ENCODE measurements at regions not wholly inside any gene's neighbourhood (a gene's known extent, or its start where the extent isn't known, plus 50 kb on each side); places are given as distances from the start of the nearest gene placed in this dataset.

GRCh38 chr20:50297498-50298376 is 107.1 kb downstream of the CEBPB start:
- FAIRE-seq (no peak), DNase-seq (ENCODE audit: insufficient read length, low spot score) (no peak)

- no peak for FAIRE-seq
- no peak for DNase-seq (ENCODE audit: insufficient read length, low spot score)
Observed at GRCh38 chr20:50298554-50299324, 108.1 kb downstream of the CEBPB start.

GRCh38 chr20:50299325-50299629 is 108.6 kb downstream of the CEBPB start:
- no peak for DNase-seq (ENCODE audit: insufficient read length, low spot score)
- no peak for FAIRE-seq

- DNase-seq (ENCODE audit: insufficient read length, low spot score), result no peak
Observed at GRCh38 chr20:50301165-50301564, 110.5 kb downstream of the CEBPB start.

DNA sequence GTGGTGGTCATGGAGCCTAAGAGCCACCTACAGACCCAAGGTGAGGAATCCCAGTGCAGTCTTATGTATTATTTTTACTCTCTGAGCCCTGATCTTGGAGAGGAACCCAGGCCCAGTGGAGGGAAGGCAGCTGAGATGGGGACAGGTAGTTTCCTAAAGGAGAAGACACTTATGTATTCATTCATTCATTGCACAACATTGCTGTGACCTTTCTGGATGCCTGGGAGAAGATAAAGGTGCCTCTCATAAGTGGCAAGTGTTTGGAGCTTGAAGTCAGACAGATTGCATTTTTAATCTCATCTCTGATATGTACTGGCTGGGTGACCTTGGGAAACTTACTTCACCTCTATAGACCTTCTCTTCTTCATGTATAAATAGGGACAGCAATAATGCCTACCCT is 111.1 kb downstream of the CEBPB start:
- FAIRE-seq (no peak), DNase-seq (ENCODE audit: insufficient read length, low spot score) (no peak)

More at GRCh38 chr20:50301165-50301564, 110.5 kb downstream of the CEBPB start:
- no peak for FAIRE-seq

DNA sequence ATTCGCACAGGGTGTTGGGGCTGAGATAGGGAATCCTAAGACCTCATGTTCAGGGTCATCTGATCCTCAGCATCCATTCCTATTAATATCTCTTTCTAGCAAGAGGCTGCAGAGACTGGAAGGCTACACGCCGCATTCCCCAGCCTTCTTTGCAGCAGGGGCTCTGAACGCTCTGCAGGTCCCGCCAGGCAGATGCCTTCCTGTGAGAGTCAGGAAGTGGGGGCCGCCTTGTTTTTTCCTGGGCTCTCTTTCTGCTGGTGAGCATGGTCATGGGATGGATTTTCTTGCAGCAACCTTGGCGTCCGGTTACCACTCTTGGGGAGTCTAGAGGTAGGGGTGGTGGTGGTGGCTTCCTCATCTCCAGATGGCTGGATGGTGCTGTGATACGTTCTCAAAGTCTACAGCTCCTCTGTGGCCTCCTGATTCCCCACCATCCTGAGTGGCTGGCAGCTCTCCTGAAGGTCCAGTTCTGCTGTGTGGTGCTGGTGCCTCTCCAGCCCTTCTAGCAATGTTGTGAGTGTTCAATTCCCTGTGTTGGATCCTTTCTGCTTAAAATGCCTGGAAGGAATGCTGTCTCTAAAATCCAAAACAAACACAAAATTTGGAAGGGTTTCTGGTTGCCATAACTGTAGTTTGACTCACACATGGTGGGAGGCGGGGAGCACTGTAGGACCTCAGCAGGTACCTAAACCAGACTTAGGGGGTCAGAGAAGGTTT is 111.9 kb downstream of the CEBPB start:
- DNase-seq (ENCODE audit: insufficient read length, low spot score) (no peak), FAIRE-seq (no peak)

DNA sequence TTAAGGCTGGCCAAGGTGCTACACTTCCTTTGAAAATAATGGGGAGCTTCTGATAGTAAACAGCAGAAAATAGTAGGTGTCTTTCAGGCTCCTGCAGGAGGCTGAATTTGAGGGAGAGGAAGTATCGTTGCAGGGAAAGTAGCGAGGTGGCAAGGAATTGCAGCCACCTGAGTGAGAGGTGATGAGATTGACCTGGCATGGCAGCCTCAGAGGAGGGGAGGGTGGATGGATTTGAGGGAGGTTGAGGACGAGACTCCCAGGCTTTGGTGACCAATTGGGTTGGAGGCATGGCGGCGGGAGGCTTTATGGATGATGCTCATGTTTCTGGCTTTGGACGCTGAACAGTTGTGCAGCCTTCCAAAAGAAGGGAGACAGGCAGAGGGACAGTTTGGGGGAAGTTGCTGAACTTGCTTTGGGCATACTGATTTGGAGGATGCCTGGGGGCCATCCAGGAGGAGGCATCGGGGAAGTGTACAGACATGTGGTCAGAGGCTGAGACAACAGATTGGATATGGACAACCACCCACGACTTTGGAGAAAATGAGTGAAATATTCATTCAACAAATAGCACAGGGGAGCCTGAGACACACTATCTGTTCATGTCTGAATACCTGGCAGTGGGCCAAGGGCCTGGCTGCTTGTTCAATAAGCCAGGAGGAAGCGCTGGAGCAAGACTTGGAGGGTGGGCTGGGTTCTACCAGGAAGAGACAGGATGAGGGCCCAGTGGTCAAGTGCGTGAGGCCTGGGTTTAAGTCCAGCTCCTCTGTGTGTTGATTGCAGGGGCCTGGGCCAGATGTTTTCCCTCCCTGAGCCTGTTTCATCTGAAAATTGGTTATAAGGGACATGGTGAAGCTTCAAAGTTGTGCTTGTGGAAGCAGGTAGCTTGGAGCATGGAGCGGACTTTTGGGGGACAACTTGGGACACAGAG is 113.2 kb downstream of the CEBPB start:
- no peak for DNase-seq (ENCODE audit: insufficient read length, low spot score)
- FAIRE-seq, result no peak

DNA sequence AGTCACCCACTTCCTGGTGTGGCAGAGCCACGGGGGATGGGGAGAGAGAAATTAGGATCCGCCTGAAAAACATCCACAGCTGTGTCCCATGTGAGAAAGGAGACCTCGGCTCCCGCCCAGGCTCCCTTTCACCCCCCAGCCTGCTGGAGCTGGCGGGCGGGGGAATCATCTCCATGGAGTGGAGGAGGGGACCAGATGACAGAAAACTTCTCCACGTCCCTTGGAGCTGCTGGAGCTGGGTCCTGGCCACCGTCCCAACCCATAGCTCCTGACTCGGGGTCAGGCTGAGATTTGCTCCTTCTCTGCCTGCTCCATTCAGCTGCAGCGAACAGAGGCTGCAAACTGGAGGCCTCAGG is 113.8 kb downstream of the CEBPB start:
- DNase-seq (ENCODE audit: insufficient read length, low spot score) (no peak), FAIRE-seq (no peak)

DNA sequence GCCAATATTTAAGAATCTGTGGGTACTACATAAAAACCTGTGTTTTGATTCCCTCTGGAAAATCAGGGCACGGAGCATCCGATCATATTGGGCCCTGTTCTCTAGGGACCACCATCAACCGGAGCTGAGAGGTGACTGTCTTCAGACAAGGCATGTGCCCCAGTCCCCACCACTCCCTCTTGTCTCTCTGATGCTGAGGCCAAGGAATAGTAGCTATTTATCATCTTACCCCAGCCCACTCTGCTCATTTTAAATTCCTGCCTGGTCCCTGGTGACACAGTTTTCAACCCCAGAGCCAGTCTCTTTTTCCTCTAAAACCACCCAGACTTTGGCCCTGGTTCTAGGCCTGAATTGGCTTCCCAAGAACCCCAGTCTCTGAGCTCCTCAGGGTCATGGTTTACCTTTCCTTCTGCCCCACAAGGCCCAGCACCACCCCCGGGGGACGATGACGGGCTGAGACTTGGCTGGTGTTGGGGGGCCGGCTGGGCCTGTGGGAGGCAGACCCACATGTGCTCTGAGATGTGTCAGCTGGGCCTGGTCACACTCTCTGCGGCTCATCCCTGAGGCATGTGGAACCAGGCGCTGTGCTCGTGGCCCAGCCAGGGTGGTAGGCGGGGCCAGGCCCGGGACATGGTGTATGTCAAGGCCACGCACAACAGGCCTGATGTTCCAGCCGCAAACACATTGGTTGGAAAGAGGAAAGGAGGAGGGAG is 114.4 kb downstream of the CEBPB start:
- FAIRE-seq, result no peak
- DNase-seq (ENCODE audit: insufficient read length, low spot score), result no peak

- DNase-seq (ENCODE audit: insufficient read length, low spot score) (no peak), FAIRE-seq (no peak)
Observed at GRCh38 chr20:50305636-50306477, 115.2 kb downstream of the CEBPB start.

GRCh38 chr20:50306478-50307423 is 116.1 kb downstream of the CEBPB start:
- FAIRE-seq (no peak), DNase-seq (ENCODE audit: insufficient read length, low spot score) (no peak)

DNA sequence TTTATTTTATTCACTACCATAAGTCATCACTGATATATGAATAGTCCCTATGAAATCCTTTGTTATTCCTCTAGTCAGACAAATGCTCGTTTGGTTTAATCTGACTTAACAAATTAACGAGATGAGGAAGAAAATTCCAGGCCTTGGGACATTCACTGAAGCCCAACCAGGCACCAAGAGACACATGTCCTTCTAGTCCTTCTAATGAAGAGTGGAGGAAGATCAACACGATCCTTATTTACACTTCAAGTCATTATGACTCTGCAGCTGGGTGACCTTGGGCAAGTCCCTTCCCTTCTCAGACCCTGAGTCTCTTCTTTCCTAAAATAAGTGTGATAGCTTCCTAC is 117.5 kb downstream of the CEBPB start:
- FAIRE-seq (no peak), DNase-seq (ENCODE audit: insufficient read length, low spot score) (no peak)

DNA sequence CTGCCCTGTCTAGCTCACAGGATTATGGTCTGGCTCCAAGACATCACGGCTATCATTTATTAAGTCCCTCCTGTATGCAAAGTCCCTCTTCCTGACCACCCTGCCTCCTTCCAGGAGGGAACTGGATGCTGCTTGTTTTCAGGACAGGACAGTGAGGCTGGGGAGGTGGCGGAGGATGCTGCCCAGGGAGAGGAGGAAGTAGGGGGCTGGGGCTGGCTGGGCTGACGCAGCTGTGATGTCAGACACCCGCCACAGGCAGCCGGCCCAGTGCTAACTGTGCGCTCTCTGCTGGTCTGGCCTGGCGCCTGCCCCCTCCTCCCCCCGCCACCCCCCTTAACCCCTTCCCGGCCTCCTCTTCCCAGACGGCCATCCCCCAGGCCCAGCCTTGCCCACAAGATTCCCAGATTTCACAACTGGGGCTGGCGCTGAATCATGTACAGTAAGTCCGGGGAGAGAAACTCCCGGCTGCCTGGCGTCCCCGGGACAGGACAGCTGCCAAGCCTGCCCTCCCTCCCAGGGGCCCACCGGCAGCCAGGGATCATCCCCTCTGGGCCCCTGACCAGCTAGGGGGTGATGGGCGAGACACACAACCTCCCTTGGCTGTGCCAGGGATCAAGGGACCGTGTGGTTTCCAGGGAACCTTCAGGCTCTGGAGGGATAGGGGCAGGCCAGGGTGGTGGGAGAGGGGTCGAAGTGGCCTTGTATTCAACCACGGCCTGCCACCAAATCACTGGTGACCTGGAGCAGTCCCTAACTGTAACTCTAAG is 118.1 kb downstream of the CEBPB start:
- FAIRE-seq (no peak), DNase-seq (ENCODE audit: insufficient read length, low spot score) (no peak)

GRCh38 chr20:50309280-50309763 is 118.7 kb downstream of the CEBPB start:
- DNase-seq (ENCODE audit: insufficient read length, low spot score) (no peak), FAIRE-seq (no peak)

DNA sequence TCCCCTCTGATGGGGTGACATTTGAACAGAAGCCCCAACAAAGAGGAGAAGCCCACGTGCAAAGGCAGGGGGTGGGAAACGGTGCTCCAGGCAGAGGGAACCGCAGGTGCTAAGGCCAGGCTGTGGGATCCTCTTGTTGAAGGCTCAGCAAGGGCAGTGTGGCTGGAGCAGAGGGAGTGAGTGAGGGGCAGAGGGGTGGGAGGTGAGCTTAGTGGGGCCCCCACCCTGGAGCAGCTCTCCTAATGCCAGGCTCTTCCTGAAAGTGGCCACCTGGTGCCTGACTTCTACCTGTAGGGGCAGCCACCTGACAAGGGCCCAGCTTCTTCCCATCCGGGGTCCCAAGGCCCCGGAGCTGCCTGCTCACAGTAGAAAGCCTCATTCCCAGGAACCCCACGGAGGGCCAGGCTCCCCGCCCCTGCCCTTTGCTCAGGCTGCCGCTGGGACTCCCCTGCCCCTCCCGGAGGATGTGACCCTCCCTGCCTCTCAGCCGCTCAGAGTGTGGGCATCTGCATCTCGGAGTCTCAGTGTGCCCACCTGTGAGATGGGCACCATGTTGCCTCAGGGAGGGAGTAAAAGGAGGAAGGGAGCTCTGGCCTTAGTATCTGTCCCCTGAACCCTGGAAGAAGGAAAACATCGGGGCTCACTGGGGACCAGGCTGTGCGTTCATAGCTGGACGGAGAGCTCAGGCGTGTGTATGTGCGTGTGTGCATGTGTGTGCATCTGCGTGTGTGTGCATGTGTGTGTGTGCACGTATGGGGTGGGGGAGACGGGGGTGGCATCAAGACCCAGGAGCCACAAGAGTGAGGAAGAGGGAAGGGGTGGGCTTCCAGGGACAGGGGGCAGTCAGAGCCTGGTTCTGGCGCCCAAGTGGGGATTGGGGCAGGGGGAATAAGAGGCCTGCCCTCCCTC is 119.4 kb downstream of the CEBPB start:
- FAIRE-seq, result no peak
- no peak for DNase-seq (ENCODE audit: insufficient read length, low spot score)

- no peak for DNase-seq (ENCODE audit: insufficient read length, low spot score)
- no peak for FAIRE-seq
Observed at GRCh38 chr20:50310673-50311051, 120.0 kb downstream of the CEBPB start.

Measured in GM19239 (cell line).